PFSK-1 (cell line): ENCODE measurements at regions not wholly inside any gene's neighbourhood (a gene's known extent, or its start where the extent isn't known, plus 50 kb on each side); places are given as distances from the start of the nearest gene placed in this dataset.

Experiments
- POLR2AphosphoS5 ChIP-seq: IDR thresholded peaks from 2 replicates; pipeline ENCODE4 v1.6.1; 2012; ENCODE audit warnings: low read depth, mild to moderate bottlenecking, control low read depth, low read length, moderate library complexity
- REST ChIP-seq, 2 experiments: IDR thresholded peaks; 2 replicates each; pipeline versions ENCODE4 v1.6.1 to v1.8.0; 2011 to 2012; ENCODE audit warnings: low read depth in 2 of 2, low read length in 2 of 2, control low read depth in 1 of 2, inconsistent platforms in 1 of 2, mild to moderate bottlenecking in 1 of 2, moderate library complexity in 1 of 2; ENCODE audit not compliant: insufficient read depth in 1 of 2
- TAF1 ChIP-seq: IDR thresholded peaks from 2 replicates; pipeline ENCODE4 v1.6.1; 2012; ENCODE audit warnings: low read length, control low read depth, borderline replicate concordance; ENCODE audit not compliant: insufficient read depth

- no peak for TF ChIP-seq POLR2AphosphoS5
- no peak for TF ChIP-seq REST (IDR thresholded peaks at IDR 0.05; ENCODE audit: insufficient read depth in 1 of 2, low read depth in 2 of 2, low read length in 2 of 2)
- no peak for TF ChIP-seq TAF1
Observed at GRCh38 chr9:134236001-134236421, 71.6 kb upstream of the RNU6ATAC start.
